ENCODE measurements at regions not wholly inside any gene's neighbourhood (a gene's known extent, or its start where the extent isn't known, plus 50 kb on each side); places are given as distances from the start of the nearest gene placed in this dataset.

GRCh38 chr6:97557355-97557754 is 274.3 kb upstream of the MMS22L start:
- TF ChIP-seq YY1 (IDR thresholded peaks at IDR 0.05; ENCODE audit: insufficient read depth, insufficient read length) = no peak
- TF ChIP-seq ZNF274 (IDR thresholded peaks at IDR 0.05; ENCODE audit: low read depth, low read length) = no peak
- no peak for TF ChIP-seq SUZ12 (IDR thresholded peaks at IDR 0.05; ENCODE audit: extremely low read depth, insufficient read depth, insufficient read length)
